GM23248 (cell line): ENCODE measurements at regions not wholly inside any gene's neighbourhood (a gene's known extent, or its start where the extent isn't known, plus 50 kb on each side); places are given as distances from the start of the nearest gene placed in this dataset.

Experiments
- DNase-seq: peaks from one replicate; pipeline ENCODE4 v3.0.0-alpha.2; 2015
- H2AFZ ChIP-seq: fragments of 200-600 bp; sonication (generic); 2 replicates; pipeline ENCODE4 v1.6.1; 2016; ENCODE audit warnings: antibody characterized with exemption
- H3F3A ChIP-seq: fragments of 200-600 bp; sonication (generic); 2 replicates; pipeline ENCODE4 v1.6.1; 2016; ENCODE audit warnings: mild to moderate bottlenecking, antibody characterized with exemption, mixed run types; ENCODE audit not compliant: insufficient read depth
- H3K27ac ChIP-seq: fragments of 200-600 bp; sonication (generic); 2 replicates; pipeline ENCODE4 v1.5.1; 2016; ENCODE audit warnings: mild to moderate bottlenecking
- H3K27me3 ChIP-seq: fragments of 200-600 bp; sonication (generic); replicated peaks from 2 replicates; pipeline ENCODE4 v1.6.1; 2016; ENCODE audit warnings: mild to moderate bottlenecking; ENCODE audit not compliant: insufficient read depth
- H3K36me3 ChIP-seq: fragments of 200-600 bp; sonication (generic); 2 replicates; pipeline ENCODE4 v1.6.1; 2016; ENCODE audit warnings: low read depth, mild to moderate bottlenecking
- H3K4me1 ChIP-seq: fragments of 200-600 bp; sonication (generic); 2 replicates; pipeline ENCODE4 v1.6.1; 2016; ENCODE audit warnings: mild to moderate bottlenecking; ENCODE audit not compliant: insufficient read depth
- H3K4me2 ChIP-seq: fragments of 200-600 bp; sonication (generic); one replicate; pipeline ENCODE4 v1.6.1; 2016; ENCODE audit warnings: mild to moderate bottlenecking; ENCODE audit not compliant: unreplicated experiment
- H3K4me3 ChIP-seq: fragments of 200-600 bp; sonication (generic); 2 replicates; pipeline ENCODE4 v1.5.1; 2016; ENCODE audit warnings: mild to moderate bottlenecking
- H3K79me2 ChIP-seq: fragments of 200-600 bp; sonication (generic); 2 replicates; pipeline ENCODE4 v1.6.1; 2016; ENCODE audit warnings: mild to moderate bottlenecking; ENCODE audit not compliant: insufficient read depth
- H3K9ac ChIP-seq: fragments of 200-600 bp; sonication (generic); 2 replicates; pipeline ENCODE4 v1.6.1; 2016; ENCODE audit warnings: mild to moderate bottlenecking
- H3K9me2 ChIP-seq: fragments of 200-600 bp; sonication (generic); 2 replicates; pipeline ENCODE4 v1.6.1; 2016; ENCODE audit warnings: mixed run types, mild to moderate bottlenecking, moderate library complexity; ENCODE audit not compliant: insufficient read depth
- H3K9me3 ChIP-seq: fragments of 200-600 bp; sonication (generic); one replicate; pipeline ENCODE4 v1.6.1; 2017; ENCODE audit warnings: low read depth
- H4K20me1 ChIP-seq: fragments of 200-600 bp; sonication (generic); 2 replicates; pipeline ENCODE4 v1.6.0; 2016; ENCODE audit not compliant: insufficient read depth
- EZH2 ChIP-seq: fragments of 200-600 bp; sonication (generic); IDR thresholded peaks from 2 replicates; pipeline ENCODE4 v1.6.1; 2018; ENCODE audit warnings: antibody characterized with exemption, mild to moderate bottlenecking; ENCODE audit not compliant: insufficient read depth, poor library complexity, severe bottlenecking
- EZH2phosphoT487 ChIP-seq: fragments of 200-600 bp; sonication (generic); IDR thresholded peaks from 2 replicates; pipeline ENCODE4 v1.6.1; 2018; ENCODE audit warnings: antibody characterized with exemption, moderate library complexity, mild to moderate bottlenecking, low read depth; ENCODE audit not compliant: insufficient read depth
- WGBS, 2 experiments: methylation state at CpG; one replicate each; pipeline ENCODE4 v1.1.6; 2015 to 2017; ENCODE audit warnings: low lambda C conversion rate in 2 of 2, low coverage in 1 of 2; ENCODE audit errors: missing lambda C conversion rate in 2 of 2; 5-methylcytosine and 5-hydroxymethylcytosine counted together
- in situ Hi-C: fragments of 300-500 bp; cut with MboI; formaldehyde crosslinking; loops from 2 replicates; pipeline ENCODE4 v1.15.0; 2020

DNA sequence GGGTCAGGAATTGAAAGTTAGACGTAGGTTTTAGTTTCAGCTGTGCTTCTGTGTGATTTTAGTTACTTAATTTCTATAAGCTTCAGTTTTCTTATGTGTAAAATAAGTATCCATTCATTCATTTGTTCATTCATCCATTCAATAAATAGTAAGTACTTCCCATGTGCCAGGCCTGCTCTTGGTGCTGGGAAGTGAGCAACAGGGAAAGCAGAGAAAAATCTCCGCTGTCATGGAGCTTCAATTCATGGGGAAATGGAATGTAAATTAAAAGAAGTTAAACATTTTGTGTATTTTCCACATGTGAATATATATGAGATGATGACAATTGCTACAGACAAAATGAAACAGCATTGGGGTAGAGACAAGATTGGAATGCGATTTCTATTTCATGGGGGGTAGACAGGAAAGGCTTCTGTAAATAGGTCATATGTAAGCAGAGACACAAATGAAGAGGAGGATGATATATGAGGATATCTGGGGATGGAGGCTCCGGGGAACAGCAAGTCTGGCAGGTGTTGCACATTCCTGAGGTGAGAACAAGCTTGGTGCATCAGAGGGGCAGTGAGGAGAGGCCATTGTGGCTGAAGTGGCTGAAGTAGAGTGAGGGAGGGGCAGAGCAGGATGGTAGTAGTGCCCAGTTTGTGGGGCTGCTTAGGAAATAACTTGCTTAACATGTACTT is 66.2 kb downstream of the FHIP1A start:
- no peak for DNase-seq
- H3K9ac ChIP-seq, result no peak overlapping the region
- H2AFZ ChIP-seq, result no peak overlapping the region
- no peak for TF ChIP-seq EZH2
- TF ChIP-seq EZH2phosphoT487, result no peak
- no peaks in the 10 kb centered on the region for H3F3A ChIP-seq
- H3K9me3 ChIP-seq, result no peaks in the 10 kb centered on the region
- H4K20me1 ChIP-seq, result no peaks in the 10 kb centered on the region
- no peaks in the 10 kb centered on the region for H3K4me1 ChIP-seq
- WGBS, 2 experiments, result 51 to 57% methylated on average over 4 of the region's 4 CpGs
- no peak overlapping the region for H3K4me3 ChIP-seq
- H3K79me2 ChIP-seq, result no peaks in the 10 kb centered on the region
- H3K27me3 ChIP-seq, result 0 out of 2 replicates have a peak, but pooled peaks cover 3% of the 10 kb centered on the region
- no peaks in the 10 kb centered on the region for H3K36me3 ChIP-seq
- H3K9me2 ChIP-seq, result no peaks in the 10 kb centered on the region
- no peak overlapping the region for H3K4me2 ChIP-seq
- H3K27ac ChIP-seq, result no peak overlapping the region
- in situ Hi-C loops, result no loop called here

DNA sequence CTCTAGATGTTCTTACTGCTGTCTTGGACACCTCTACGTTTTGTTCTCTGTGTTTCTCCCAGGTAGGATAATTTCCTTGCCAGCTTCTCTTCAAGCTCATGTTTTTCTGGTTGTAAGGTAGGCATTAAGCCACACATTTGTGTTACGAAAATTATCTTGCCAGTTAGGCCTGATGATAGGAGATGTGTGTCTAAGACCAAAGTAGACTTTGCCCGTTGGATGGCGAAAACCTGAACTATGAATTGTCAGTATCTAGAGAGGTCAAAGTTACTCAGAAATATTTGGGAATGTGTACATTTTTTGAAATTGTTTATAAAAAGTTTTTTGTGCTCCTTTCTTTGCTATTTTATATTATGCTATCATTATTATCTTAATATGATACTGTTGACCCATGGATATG is 72.8 kb downstream of the FHIP1A start:
- H3K36me3 ChIP-seq, result no peaks in the 10 kb centered on the region
- no peak overlapping the region for H3K4me3 ChIP-seq
- H4K20me1 ChIP-seq, result no peaks in the 10 kb centered on the region
- no peaks in the 10 kb centered on the region for H3K27me3 ChIP-seq
- H3K9ac ChIP-seq, result no peak overlapping the region
- no peak overlapping the region for H3K27ac ChIP-seq
- H3K4me2 ChIP-seq, result no peak overlapping the region
- peaks cover 27% of the 10 kb centered on the region for H3K4me1 ChIP-seq
- TF ChIP-seq EZH2, result no peak
- no peak for TF ChIP-seq EZH2phosphoT487
- WGBS, 2 experiments, result 79 to 82% methylated on average over 4 of the region's 4 CpGs
- H2AFZ ChIP-seq, result no peak overlapping the region
- DNase-seq, result no peak
- in situ Hi-C loops, result no loop called here
- peaks cover 4% of the 10 kb centered on the region; the same call in 1 of the 2 replicates for H3F3A ChIP-seq
- no peaks in the 10 kb centered on the region for H3K9me3 ChIP-seq
- H3K79me2 ChIP-seq, result no peaks in the 10 kb centered on the region
- H3K9me2 ChIP-seq, result no peaks in the 10 kb centered on the region

DNA sequence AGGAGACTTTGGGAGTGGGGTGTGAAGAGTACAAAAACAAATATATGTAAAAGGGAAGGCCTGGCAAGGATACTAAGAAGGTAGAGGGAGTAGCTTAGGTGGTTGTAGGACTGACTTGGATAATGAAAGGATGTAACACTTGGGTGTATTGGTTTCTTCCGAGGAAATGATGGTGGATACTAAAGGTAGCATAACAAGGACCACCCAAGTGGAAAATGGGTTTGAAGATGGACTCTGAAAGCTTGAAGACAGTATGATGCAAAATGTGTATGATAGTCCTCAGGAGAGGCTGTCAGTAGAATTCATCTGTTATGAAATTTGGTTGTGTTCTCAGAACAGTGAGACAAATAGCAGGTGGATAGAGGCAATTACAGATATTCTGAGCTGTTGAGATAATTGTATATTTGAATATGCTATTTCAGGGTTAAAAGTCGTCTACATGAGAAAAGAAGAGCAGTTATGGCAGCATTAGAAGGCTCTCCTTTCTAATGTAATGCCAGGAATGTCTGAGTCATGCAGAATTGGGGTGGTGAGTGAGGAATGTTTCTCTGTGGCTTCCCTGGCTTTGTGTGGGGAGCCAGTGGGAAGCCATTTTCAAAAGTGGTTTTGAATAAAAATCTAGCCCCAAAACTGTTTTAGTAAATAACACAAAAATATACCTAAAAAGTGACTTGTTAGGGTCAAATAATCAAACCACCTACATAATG is 75.6 kb downstream of the FHIP1A start:
- in situ Hi-C loops, result no loop called here
- Histone ChIP-seq H3K27ac (peak overlapping the region; percentile 53), H4K20me1 (no peaks in the 10 kb centered on the region), H3K27me3 (no peaks in the 10 kb centered on the region), H3K36me3 (no peaks in the 10 kb centered on the region), H3K9me3 (no peaks in the 10 kb centered on the region), H3K9me2 (no peaks in the 10 kb centered on the region), H3F3A (peaks cover 4% of the 10 kb centered on the region; the same call in 1 of the 2 replicates), H3K9ac (no peak overlapping the region), H3K4me2 (peak overlapping the region; percentile 51), H3K4me3 (no peak overlapping the region), H3K4me1 (peaks cover 27% of the 10 kb centered on the region), H3K79me2 (no peaks in the 10 kb centered on the region), H2AFZ (peak overlapping the region; percentile 22)
- peak; percentile 88 for DNase-seq
- 47 to 50% methylated on average over 2 of the region's 2 CpGs for WGBS, 2 experiments
- no peak for TF ChIP-seq EZH2phosphoT487
- no peak for TF ChIP-seq EZH2

DNA sequence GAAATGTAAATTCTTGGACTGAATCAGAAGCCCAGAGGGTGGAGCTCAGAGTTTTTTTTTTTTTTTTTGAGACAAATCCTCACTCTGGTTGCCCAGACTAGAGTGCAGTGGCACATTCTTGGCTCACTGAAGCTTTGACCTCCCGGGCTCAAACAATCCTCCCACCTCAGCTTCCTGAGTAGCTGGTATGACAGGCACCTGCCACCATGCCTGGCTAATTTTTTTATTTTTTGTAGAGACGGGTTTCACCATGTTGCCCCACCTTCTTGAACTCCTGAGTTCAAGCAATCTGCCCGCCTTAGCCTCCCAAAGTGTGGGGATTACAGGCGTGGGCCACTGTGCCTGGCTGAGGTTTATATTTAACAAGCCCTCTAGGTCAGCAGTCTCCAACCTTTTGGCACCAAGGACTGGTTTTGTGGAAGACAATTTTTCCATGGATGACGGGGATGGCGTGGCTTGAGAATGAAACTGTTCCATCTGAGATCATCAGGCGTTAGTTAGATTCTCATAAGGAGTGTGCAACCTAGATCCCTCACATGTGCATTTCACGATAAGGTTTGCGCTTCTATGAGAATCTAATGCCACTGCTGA is 76.7 kb downstream of the FHIP1A start:
- Histone ChIP-seq H3K9me3 (no peaks in the 10 kb centered on the region), H2AFZ (peak overlapping the region; percentile 22), H3K4me2 (peak overlapping the region; percentile 51), H3K9ac (no peak overlapping the region), H3K4me1 (peaks cover 27% of the 10 kb centered on the region), H3K36me3 (no peaks in the 10 kb centered on the region), H3F3A (peaks cover 4% of the 10 kb centered on the region; the same call in 1 of the 2 replicates), H4K20me1 (no peaks in the 10 kb centered on the region), H3K79me2 (no peaks in the 10 kb centered on the region), H3K27me3 (no peaks in the 10 kb centered on the region), H3K4me3 (no peak overlapping the region), H3K9me2 (no peaks in the 10 kb centered on the region), H3K27ac (peak overlapping the region; percentile 53; the same call in 1 of the 2 replicates)
- in situ Hi-C loops, result no loop called here
- 78 to 85% methylated on average over 9 of the region's 9 CpGs for WGBS, 2 experiments
- peak; percentile 6 for DNase-seq
- TF ChIP-seq EZH2 (no peak), EZH2phosphoT487 (no peak)
